ENCODE measurements at regions not wholly inside any gene's neighbourhood (a gene's known extent, or its start where the extent isn't known, plus 50 kb on each side); places are given as distances from the start of the nearest gene placed in this dataset.

DNA sequence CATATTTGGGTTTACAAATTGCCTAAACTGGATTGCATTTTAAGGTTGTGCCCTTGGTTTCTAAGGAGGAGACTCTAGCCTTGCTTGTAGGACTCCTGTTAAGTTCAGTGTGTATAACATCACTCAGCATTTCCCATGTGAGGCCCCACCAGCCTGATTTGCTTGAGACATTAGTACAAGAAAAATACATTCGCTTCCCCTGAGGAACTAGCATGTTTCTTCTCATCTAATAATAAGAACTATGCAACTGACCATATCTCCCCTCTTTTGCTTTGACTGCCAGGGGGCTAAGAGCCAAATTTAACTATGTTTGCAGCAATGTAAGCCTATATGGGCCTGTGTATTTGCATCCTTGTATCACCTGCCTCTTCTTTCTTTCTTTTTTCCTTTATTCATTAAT is 737.9 kb downstream of the INHBA start:
- CTCF ChIA-PET: no interaction called here
- no peaks in the 10 kb centered on the region for H3K36me3 Mint-ChIP-seq
- H3K27ac Mint-ChIP-seq: no peak overlapping the region
- H3K4me3 Mint-ChIP-seq: no peak overlapping the region
- H3K9me3 Mint-ChIP-seq (ENCODE audit: low read depth): no peaks in the 10 kb centered on the region
- H3K4me1 Mint-ChIP-seq: no peaks in the 10 kb centered on the region
- no peaks in the 10 kb centered on the region for H3K27me3 Mint-ChIP-seq
- DNase-seq (no peak), ATAC-seq (no peak)

DNA sequence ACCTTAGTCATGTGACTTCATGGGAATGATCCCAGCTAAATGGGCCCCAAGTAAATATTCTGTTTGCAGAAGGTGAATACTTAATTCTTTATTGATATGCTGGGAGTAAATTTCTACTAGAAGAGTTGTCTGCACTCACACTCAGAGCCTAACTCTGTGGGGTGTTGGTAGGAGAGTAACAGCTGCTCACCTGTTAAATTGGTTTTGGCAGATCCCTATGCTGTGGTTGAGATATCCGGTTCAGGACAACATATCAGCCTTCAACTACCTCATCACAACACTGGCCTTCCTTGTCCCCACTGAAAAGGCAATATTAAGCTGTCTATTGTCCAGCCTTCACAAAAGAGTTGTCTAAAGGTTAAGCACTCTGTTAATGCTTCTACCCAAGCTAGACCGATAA is 738.3 kb downstream of the INHBA start:
- Mint-ChIP-seq H3K9me3 (ENCODE audit: low read depth) (no peaks in the 10 kb centered on the region), H3K36me3 (no peaks in the 10 kb centered on the region), H3K4me1 (no peaks in the 10 kb centered on the region), H3K4me3 (no peak overlapping the region), H3K27ac (no peak overlapping the region), H3K27me3 (no peaks in the 10 kb centered on the region)
- CTCF ChIA-PET: no interaction called here
- DNase-seq: no peak
- ATAC-seq: no peak

- CTCF ChIA-PET: no interaction called here
- Mint-ChIP-seq H3K36me3 (no peaks in the 10 kb centered on the region), H3K4me1 (no peaks in the 10 kb centered on the region), H3K9me3 (ENCODE audit: low read depth) (no peaks in the 10 kb centered on the region), H3K27ac (no peak overlapping the region), H3K4me3 (no peak overlapping the region), H3K27me3 (no peaks in the 10 kb centered on the region)
- DNase-seq (no peak), ATAC-seq (no peak)
Measured at GRCh38 chr7:40959955-40960354, 742.9 kb downstream of the INHBA start.

DNA sequence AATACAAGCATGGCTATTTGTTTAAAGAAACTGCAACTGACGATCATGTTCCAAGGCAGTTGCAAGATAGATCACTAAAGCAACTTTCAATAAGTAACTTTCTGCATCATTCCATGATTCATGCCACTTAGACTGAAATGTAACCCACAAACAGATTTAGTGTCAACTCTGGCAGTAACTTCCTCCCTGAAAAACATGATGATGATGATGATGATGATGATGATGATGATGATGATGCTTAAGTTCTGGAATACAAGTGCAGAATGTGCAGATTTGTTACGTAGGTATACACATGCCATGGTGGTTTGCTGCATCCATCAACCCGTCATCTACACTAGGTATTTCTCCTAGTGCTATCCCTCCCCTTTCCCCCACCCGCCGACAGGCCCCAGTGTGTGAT is 754.7 kb downstream of the INHBA start:
- no peaks in the 10 kb centered on the region for H3K36me3 Mint-ChIP-seq

DNA sequence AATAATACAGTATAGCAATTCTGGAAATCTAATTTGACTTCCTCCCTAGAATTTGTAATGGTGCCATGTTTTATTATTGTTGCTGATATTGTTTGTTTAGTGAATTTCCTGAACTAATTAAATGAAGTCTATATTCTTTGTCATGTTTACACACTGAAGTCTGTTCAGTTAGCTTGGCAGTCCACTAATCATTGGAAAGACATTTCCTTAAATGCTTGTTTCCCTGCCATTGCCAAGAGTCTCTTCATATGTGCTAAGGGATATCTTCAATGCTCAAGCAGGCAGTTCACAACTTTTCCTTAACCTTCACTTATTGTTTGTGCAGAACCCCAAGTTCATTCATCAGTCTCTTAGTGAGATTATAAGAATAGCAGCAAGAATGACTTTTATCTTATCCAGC is 755.3 kb downstream of the INHBA start:
- ATAC-seq: no peak
- no peak overlapping the region for H3K4me3 Mint-ChIP-seq
- H3K9me3 Mint-ChIP-seq (ENCODE audit: low read depth): peaks cover 7% of the 10 kb centered on the region
- CTCF ChIA-PET: no interaction called here
- no peaks in the 10 kb centered on the region for H3K4me1 Mint-ChIP-seq
- H3K27ac Mint-ChIP-seq: no peak overlapping the region
- H3K27me3 Mint-ChIP-seq: no peaks in the 10 kb centered on the region
- H3K36me3 Mint-ChIP-seq: no peaks in the 10 kb centered on the region
- no peak for DNase-seq

More for the DNA sequence above, 754.7 kb downstream of the INHBA start:
- no peaks in the 10 kb centered on the region for H3K27me3 Mint-ChIP-seq
- H3K4me1 Mint-ChIP-seq: no peaks in the 10 kb centered on the region
- CTCF ChIA-PET: no interaction called here
- H3K9me3 Mint-ChIP-seq (ENCODE audit: low read depth): peaks cover 7% of the 10 kb centered on the region
- no peak overlapping the region for H3K4me3 Mint-ChIP-seq
- H3K27ac Mint-ChIP-seq: no peak overlapping the region
- no peak for ATAC-seq
- DNase-seq: no peak

DNA sequence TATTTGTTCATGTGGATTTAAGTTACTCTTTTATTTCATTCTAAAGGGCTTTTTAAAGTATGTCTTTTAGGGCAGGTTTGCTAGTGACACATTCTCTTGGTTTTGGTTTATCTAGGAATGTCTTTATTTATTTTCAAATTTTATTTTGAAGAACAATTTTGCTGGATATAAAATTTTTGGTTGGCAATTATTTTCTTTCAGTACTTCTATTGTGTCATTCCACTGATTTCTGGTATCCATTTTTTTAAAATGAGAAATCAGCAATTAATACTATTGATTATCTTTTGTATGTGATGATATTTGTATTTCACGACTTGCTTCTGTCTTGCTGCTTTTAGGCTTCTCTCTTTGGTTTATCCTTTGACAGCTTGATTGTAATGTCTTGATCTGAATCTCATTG is 756.3 kb downstream of the INHBA start:
- DNase-seq: no peak
- no peak overlapping the region for H3K27ac Mint-ChIP-seq
- H3K36me3 Mint-ChIP-seq: no peaks in the 10 kb centered on the region
- H3K9me3 Mint-ChIP-seq (ENCODE audit: low read depth): peaks cover 7% of the 10 kb centered on the region
- CTCF ChIA-PET: no interaction called here
- no peaks in the 10 kb centered on the region for H3K27me3 Mint-ChIP-seq
- no peak for ATAC-seq
- H3K4me3 Mint-ChIP-seq: no peak overlapping the region
- H3K4me1 Mint-ChIP-seq: no peaks in the 10 kb centered on the region

DNA sequence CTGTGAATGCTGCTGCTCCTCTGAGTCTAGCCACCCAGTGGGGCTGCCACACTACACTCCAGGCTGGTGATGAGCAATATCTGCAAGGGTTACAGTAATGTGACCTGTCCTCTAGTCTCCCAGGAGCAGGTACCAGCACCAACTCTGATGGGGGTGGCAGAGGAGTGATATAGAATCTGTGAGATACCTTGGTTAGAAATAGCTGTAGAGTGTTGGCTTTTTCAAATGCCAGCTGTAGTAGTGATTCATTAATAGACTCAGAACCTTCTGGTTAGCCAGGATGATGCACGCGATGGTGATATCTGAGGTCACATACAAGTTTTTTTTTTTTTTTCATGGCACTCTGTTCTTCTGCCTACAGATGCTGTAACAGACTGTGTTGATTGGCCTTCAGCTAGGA is 757.1 kb downstream of the INHBA start:
- Mint-ChIP-seq H3K27ac (no peak overlapping the region), H3K4me3 (no peak overlapping the region), H3K36me3 (no peaks in the 10 kb centered on the region), H3K27me3 (no peaks in the 10 kb centered on the region), H3K9me3 (ENCODE audit: low read depth) (peaks cover 7% of the 10 kb centered on the region), H3K4me1 (no peaks in the 10 kb centered on the region)
- ATAC-seq (no peak), DNase-seq (no peak)
- CTCF ChIA-PET: no interaction called here

DNA sequence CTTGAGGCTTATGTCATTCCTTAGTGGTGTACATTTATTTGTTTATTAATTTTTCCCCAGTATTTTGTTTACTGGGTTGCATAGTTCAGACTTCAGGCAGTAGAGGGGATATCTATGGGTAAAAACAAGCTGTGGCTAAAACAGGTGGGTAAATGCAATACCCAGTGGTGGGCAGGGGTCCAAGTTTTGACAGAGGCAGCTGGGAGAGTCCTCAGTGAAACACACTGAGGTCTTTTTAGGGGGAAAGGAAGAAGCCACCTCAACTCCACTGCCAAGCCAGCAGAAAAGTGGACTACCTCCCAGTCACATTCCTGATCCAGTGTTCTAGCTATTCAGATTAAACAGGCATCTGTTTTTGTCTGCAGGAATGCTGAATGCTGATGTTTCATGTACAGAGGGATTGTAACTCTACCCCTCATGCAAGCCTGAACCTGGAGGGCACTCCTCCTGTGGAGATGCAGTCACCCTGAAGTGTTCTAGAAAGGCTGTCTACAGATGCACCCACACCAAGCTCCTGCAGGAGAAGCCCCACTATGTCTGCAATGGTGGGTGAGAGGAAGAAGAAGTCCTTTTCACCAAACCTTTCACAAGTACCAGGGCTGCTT is 757.8 kb downstream of the INHBA start:
- DNase-seq: no peak
- Mint-ChIP-seq H3K36me3 (no peaks in the 10 kb centered on the region), H3K4me3 (no peak overlapping the region), H3K27me3 (no peaks in the 10 kb centered on the region), H3K27ac (no peak overlapping the region), H3K4me1 (no peaks in the 10 kb centered on the region), H3K9me3 (ENCODE audit: low read depth) (peaks cover 7% of the 10 kb centered on the region)
- no peak for ATAC-seq
- CTCF ChIA-PET: no interaction called here

DNA sequence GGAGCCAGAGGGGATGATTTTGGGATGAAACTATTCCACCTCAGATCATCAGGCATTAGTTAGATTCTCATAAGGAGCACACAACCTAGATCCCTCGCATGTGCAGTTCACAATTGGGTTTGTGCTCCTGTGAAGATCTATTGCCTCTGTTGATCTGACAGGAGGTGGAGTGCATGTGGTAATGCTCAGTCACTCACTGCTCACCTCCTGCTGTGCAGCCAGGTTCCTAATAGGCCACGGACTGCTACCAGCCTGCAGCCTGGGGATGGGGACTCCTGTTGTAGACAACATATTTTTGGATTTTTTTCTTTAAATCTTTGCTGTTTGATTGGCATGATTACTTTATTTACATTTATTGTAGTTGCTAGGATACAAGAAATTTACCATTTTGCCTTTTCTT is 765.0 kb downstream of the INHBA start:
- Mint-ChIP-seq H3K4me1 (no peaks in the 10 kb centered on the region), H3K36me3 (no peaks in the 10 kb centered on the region), H3K27ac (no peak overlapping the region), H3K9me3 (ENCODE audit: low read depth) (peaks cover 5% of the 10 kb centered on the region), H3K4me3 (no peak overlapping the region), H3K27me3 (no peaks in the 10 kb centered on the region)
- ATAC-seq (no peak), DNase-seq (no peak)
- CTCF ChIA-PET: no interaction called here

DNA sequence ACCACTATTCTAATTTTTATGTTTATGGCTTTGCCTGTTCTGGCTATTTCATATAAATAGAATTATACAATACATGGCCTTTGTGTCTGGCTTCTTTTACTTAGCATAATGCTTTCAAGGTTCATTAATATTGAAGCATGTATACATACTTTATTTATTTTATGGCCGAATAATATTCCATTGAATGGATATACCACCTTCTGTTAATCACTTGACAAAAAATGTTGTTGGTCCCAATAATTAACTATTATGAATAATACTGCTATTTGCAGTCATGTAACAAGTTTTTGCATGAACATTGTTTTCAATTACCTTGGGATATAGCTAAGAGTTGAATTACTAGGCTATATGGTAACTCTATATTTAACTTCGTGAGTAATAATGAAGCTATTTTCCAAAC is 767.5 kb downstream of the INHBA start:
- no peaks in the 10 kb centered on the region for H3K4me1 Mint-ChIP-seq
- no peak overlapping the region for H3K4me3 Mint-ChIP-seq
- no peak for DNase-seq
- H3K9me3 Mint-ChIP-seq (ENCODE audit: low read depth): peaks cover 10% of the 10 kb centered on the region
- H3K27me3 Mint-ChIP-seq: no peaks in the 10 kb centered on the region
- no peaks in the 10 kb centered on the region for H3K36me3 Mint-ChIP-seq
- CTCF ChIA-PET: no interaction called here
- no peak overlapping the region for H3K27ac Mint-ChIP-seq
- ATAC-seq: no peak

GRCh38 chr7:40923626-40924025 is 779.3 kb downstream of the INHBA start:
- Mint-ChIP-seq H3K4me1 (no peaks in the 10 kb centered on the region), H3K4me3 (no peak overlapping the region), H3K9me3 (ENCODE audit: low read depth) (no peaks in the 10 kb centered on the region), H3K36me3 (no peaks in the 10 kb centered on the region), H3K27ac (no peak overlapping the region), H3K27me3 (no peaks in the 10 kb centered on the region)
- DNase-seq: no peak
- no peak for ATAC-seq
- CTCF ChIA-PET: no interaction called here

GRCh38 chr7:40922316-40922670 is 780.6 kb downstream of the INHBA start:
- Mint-ChIP-seq H3K4me3 (no peak overlapping the region), H3K4me1 (no peaks in the 10 kb centered on the region), H3K27me3 (no peaks in the 10 kb centered on the region), H3K9me3 (ENCODE audit: low read depth) (no peaks in the 10 kb centered on the region), H3K36me3 (no peaks in the 10 kb centered on the region), H3K27ac (no peak overlapping the region)
- ATAC-seq (no peak), DNase-seq (no peak)
- CTCF ChIA-PET: no interaction called here

DNA sequence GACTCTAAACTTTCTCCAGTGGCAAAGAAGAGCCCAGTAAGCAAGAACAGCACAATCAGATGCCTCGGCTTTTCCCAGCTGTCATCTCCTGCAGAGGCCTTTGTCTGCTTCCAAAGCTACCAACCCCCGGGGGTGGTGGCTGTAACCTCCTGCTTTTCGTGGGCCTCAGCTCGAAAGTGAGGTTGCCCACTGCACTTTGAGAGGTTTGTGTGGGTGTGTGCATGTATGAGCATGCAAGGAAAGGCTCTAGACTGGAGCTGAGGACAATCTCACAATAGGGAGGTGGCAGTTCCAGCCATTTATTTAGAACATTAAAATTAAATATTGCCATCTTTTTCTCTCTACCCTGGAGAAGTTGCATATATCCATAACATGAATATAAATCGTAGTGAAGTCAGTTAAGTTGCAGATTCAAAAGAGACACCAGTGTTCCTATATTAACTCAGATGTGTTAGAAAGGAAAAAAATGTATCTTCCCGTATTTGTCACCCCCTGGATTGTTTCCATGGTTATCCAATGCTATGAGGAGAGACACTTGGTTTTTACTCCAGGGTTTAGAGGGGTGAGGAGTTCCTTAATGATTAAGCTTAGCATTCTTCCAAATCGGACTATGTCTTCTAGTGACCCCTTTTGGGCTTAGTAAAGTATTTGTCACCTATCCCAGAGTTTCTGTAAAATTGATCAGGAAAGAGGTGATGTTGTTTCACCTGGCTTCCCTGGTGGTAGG is 781.1 kb downstream of the INHBA start:
- H3K4me3 Mint-ChIP-seq: no peak overlapping the region
- ATAC-seq: no peak
- no peaks in the 10 kb centered on the region for H3K36me3 Mint-ChIP-seq
- no peak overlapping the region for H3K27ac Mint-ChIP-seq
- H3K4me1 Mint-ChIP-seq: no peaks in the 10 kb centered on the region
- CTCF ChIA-PET: no interaction called here
- no peaks in the 10 kb centered on the region for H3K9me3 Mint-ChIP-seq (ENCODE audit: low read depth)
- DNase-seq: no peak
- H3K27me3 Mint-ChIP-seq: no peaks in the 10 kb centered on the region

DNA sequence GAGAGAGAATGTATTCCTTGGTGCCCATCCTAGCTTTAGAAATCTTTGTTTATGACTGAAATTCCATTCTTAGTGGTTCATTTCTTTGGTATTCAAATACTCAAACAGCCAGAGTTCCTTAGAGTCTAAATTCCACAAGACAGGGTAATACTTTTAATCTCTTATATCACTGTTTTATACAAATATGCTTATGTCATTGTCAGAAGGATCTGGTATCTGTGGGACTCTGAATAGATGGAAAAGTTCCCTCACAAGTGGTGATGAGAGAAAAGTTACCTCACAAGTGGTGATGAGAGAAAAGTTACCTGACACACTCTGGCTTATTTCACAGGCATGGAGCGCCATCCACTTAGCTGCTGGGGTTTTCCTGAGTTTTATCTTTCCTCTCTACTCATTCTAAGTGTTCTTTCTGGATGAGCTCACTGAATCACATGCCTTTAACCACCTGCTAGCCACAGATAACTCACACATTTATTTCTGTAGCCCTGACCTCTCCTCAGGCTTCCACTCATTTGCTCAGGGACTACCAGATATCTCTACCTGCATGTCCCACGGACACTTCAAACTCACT is 784.0 kb downstream of the SUGCT start:
- H3K4me1 Mint-ChIP-seq: no peaks in the 10 kb centered on the region
- no peak overlapping the region for H3K4me3 Mint-ChIP-seq
- H3K27me3 Mint-ChIP-seq: no peaks in the 10 kb centered on the region
- peaks cover 2% of the 10 kb centered on the region for H3K9me3 Mint-ChIP-seq (ENCODE audit: low read depth)
- H3K27ac Mint-ChIP-seq: no peak overlapping the region
- DNase-seq (no peak), ATAC-seq (no peak)
- no peaks in the 10 kb centered on the region for H3K36me3 Mint-ChIP-seq
- CTCF ChIA-PET: no interaction called here

All from activated CD8-positive, alpha-beta memory T cell treated with anti-CD3 and anti-CD28 coated beads, Interleukin-2, amount 10 ng/mL, durations not matched to agents 7 days and 5 days (primary cell).